C4-2B (cell line): ENCODE measurements at regions not wholly inside any gene's neighbourhood (a gene's known extent, or its start where the extent isn't known, plus 50 kb on each side); places are given as distances from the start of the nearest gene placed in this dataset.

Source experiments
- ZFX ChIP-seq: fragments of 450-650 bp; IDR thresholded peaks from 2 replicates; pipeline ENCODE4 v1.6.1; 2017
- TF ChIP-seq, protein P1 (sequence below): fragments of 450-650 bp; conservative IDR thresholded peaks from 2 replicates; pipeline ENCODE4 v1.5.1; 2017; ENCODE audit warnings: mild to moderate bottlenecking

DNA sequence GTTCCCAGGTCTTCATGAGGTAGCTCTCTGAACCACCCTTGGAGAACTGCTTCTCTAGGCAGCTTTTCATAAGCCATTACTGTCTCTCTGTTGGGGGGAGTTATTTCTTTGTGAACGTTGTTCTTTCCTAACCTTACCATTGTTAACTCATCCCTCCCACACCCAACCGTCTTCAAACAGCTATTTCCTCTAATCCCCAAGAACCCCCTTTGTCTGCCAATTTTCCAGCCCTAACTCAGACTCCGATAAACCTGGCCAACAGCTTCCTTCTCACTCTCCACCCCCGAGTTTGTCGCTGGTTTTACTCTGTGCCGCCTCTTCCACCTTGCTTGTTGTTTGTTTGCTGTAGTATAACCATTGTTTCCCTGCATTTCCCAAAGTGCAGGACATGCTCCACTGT is 131.5 kb downstream of the CCDC34 start:
- TF ChIP-seq, protein P1, sequence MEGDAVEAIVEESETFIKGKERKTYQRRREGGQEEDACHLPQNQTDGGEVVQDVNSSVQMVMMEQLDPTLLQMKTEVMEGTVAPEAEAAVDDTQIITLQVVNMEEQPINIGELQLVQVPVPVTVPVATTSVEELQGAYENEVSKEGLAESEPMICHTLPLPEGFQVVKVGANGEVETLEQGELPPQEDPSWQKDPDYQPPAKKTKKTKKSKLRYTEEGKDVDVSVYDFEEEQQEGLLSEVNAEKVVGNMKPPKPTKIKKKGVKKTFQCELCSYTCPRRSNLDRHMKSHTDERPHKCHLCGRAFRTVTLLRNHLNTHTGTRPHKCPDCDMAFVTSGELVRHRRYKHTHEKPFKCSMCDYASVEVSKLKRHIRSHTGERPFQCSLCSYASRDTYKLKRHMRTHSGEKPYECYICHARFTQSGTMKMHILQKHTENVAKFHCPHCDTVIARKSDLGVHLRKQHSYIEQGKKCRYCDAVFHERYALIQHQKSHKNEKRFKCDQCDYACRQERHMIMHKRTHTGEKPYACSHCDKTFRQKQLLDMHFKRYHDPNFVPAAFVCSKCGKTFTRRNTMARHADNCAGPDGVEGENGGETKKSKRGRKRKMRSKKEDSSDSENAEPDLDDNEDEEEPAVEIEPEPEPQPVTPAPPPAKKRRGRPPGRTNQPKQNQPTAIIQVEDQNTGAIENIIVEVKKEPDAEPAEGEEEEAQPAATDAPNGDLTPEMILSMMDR, result no peak
- no peak for TF ChIP-seq ZFX
